ENCODE measurements at regions not wholly inside any gene's neighbourhood (a gene's known extent, or its start where the extent isn't known, plus 50 kb on each side); places are given as distances from the start of the nearest gene placed in this dataset.

GRCh38 chr4:38442073-38442788 lies 221.8 kb upstream of the KLF3 start:
- BruUV-seq (replicated peaks), result no TSS peak
- ChIA-PET POLR2A (interaction anchor here (1.0 kb wide), 1 partner anchor 21 kb away, joined by 5 read pairs; no protein-coding TSS in a partner anchor), CTCF (ENCODE audit: unreplicated experiment) (no interaction called here)
- Histone ChIP-seq H3K4me2 (ENCODE audit: low read length) (no peak overlapping the region), H3K4me1 (ENCODE audit: insufficient read depth, low read length, poor library complexity, severe bottlenecking) (no peaks in the 10 kb centered on the region), H2AFZ (ENCODE audit: low read length) (no peak overlapping the region), H3K4me3 (ENCODE audit: low read depth, low read length, poor library complexity, severe bottlenecking) (no peak overlapping the region), H3K36me3 (ENCODE audit: insufficient read depth, low read length) (no peaks in the 10 kb centered on the region), H3K9me3 (ENCODE audit: low read length) (no peaks in the 10 kb centered on the region), H3K27ac (ENCODE audit: low read depth, low read length, poor library complexity, severe bottlenecking) (no peak overlapping the region), H3K79me2 (ENCODE audit: insufficient read depth, low read depth, low read length) (no peaks in the 10 kb centered on the region), H4K20me1 (ENCODE audit: insufficient read depth, low read length) (no peaks in the 10 kb centered on the region), H3K9me2 (ENCODE audit: insufficient read depth, low read length) (no peaks in the 10 kb centered on the region)
- intact Hi-C loops (cut with micrococcal nuclease; ENCODE audit: unreplicated experiment), result no loop called here
- no peak for DNase-seq (ENCODE audit: low spot score)
- no peak for TF ChIP-seq CTCF (conservative IDR thresholded peaks at IDR 0.05; ENCODE audit: low read length)
- no peak for TF ChIP-seq EZH2phosphoT487 (IDR thresholded peaks at IDR 0.05; ENCODE audit: borderline replicate concordance, low read depth, low read length)

DNA sequence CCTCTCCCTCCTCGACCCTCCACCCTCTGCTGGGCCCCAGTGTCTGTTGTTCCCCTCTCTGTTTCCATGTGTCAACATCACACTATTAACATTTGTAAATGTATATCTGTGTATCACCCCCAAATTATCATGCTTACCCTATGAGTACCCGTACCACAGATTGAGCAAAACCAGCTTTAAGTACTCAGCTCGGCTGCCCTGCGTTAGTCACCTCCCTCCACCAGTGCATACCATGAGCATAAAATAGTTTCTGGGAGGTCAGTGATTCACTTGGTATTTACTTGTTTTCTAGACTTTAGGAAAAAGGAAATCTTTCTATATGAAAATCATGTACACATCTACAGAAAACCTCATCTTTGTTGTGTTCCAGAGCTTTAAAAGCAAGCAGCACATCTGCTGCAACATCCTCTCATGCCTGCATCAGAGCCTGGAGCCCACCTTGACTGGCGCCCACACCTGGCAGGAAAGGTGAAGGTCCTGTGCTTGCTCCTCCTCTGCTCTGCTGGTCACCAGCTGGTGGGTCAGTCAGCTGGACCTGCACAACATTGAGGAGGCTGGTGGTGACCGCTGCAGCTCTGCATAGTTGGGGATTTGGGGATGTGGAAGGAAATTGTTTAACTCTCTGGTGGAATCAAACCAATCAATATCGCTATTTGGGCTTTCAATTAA lies 214.4 kb upstream of the KLF3 start:
- Histone ChIP-seq H3K4me1 (ENCODE audit: insufficient read depth, low read length, poor library complexity, severe bottlenecking) (no peaks in the 10 kb centered on the region), H3K36me3 (ENCODE audit: insufficient read depth, low read length) (no peaks in the 10 kb centered on the region), H3K27ac (ENCODE audit: low read depth, low read length, poor library complexity, severe bottlenecking) (no peak overlapping the region), H2AFZ (ENCODE audit: low read length) (no peak overlapping the region), H3K79me2 (ENCODE audit: insufficient read depth, low read depth, low read length) (no peaks in the 10 kb centered on the region), H3K4me2 (ENCODE audit: low read length) (no peak overlapping the region), H3K9me3 (ENCODE audit: low read length) (no peaks in the 10 kb centered on the region), H3K4me3 (ENCODE audit: low read depth, low read length, poor library complexity, severe bottlenecking) (no peak overlapping the region), H3K9me2 (ENCODE audit: insufficient read depth, low read length) (no peaks in the 10 kb centered on the region), H4K20me1 (ENCODE audit: insufficient read depth, low read length) (no peaks in the 10 kb centered on the region)
- TF ChIP-seq CTCF (conservative IDR thresholded peaks at IDR 0.05; ENCODE audit: low read length) (no peak), EZH2phosphoT487 (IDR thresholded peaks at IDR 0.05; ENCODE audit: borderline replicate concordance, low read depth, low read length) (no peak)
- BruUV-seq (replicated peaks), result no TSS peak
- ChIA-PET POLR2A (interaction anchor here (0.6 kb wide), 1 partner anchor 25 kb away, joined by 4 read pairs; no protein-coding TSS in a partner anchor), CTCF (ENCODE audit: unreplicated experiment) (no interaction called here)
- no peak for DNase-seq (ENCODE audit: low spot score)
- intact Hi-C loops (cut with micrococcal nuclease; ENCODE audit: unreplicated experiment), result no loop called here

DNA sequence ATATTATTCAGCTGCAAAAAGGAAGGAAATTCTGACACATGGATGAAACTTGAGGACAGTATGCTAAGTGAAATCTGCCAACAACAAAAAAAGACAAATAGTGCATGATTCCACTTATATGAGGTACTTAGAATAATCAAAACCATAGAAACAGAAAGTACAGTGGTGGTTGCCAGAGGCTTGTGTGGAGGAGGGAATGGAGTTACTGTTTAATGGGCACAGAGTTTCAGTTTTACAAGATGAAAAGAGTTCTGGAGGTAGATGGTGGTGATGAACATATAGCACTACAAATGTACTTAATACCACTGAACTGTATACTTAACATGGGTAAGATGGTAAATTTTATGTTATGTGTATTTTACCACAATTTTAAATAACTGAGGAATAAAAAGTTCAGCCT lies 212.0 kb upstream of the KLF3 start:
- H3K27ac ChIP-seq (ENCODE audit: low read depth, low read length, poor library complexity, severe bottlenecking), result no peak overlapping the region
- no TSS peak for BruUV-seq (replicated peaks)
- intact Hi-C loops (cut with micrococcal nuclease; ENCODE audit: unreplicated experiment), result no loop called here
- no peaks in the 10 kb centered on the region for H3K79me2 ChIP-seq (ENCODE audit: insufficient read depth, low read depth, low read length)
- no peak overlapping the region for H3K4me2 ChIP-seq (ENCODE audit: low read length)
- no peak overlapping the region for H2AFZ ChIP-seq (ENCODE audit: low read length)
- no peaks in the 10 kb centered on the region for H3K9me3 ChIP-seq (ENCODE audit: low read length)
- no peak overlapping the region for H3K4me3 ChIP-seq (ENCODE audit: low read depth, low read length, poor library complexity, severe bottlenecking)
- ChIA-PET POLR2A (interaction anchor here (0.6 kb wide), 1 partner anchor 860 kb away, joined by 3 read pairs; no protein-coding TSS in a partner anchor), CTCF (ENCODE audit: unreplicated experiment) (no interaction called here)
- no peaks in the 10 kb centered on the region for H3K9me2 ChIP-seq (ENCODE audit: insufficient read depth, low read length)
- H3K4me1 ChIP-seq (ENCODE audit: insufficient read depth, low read length, poor library complexity, severe bottlenecking), result no peaks in the 10 kb centered on the region
- DNase-seq (ENCODE audit: low spot score), result no peak
- no peaks in the 10 kb centered on the region for H3K36me3 ChIP-seq (ENCODE audit: insufficient read depth, low read length)
- TF ChIP-seq EZH2phosphoT487 (IDR thresholded peaks at IDR 0.05; ENCODE audit: borderline replicate concordance, low read depth, low read length) (no peak), CTCF (conservative IDR thresholded peaks at IDR 0.05; ENCODE audit: low read length) (no peak)
- no peaks in the 10 kb centered on the region for H4K20me1 ChIP-seq (ENCODE audit: insufficient read depth, low read length)

All from OCI-LY7 (cell line).